Stimulated activated effector memory CD8-positive, alpha-beta T cell treated with anti-CD3 and anti-CD28 coated beads, Interleukin-12 subunit alpha, Interleukin-12 subunit beta, amount 100 ng/mL, for 72 hours (primary cell): ENCODE measurements at regions not wholly inside any gene's neighbourhood (a gene's known extent, or its start where the extent isn't known, plus 50 kb on each side); places are given as distances from the start of the nearest gene placed in this dataset.

Source experiments
- ATAC-seq: fragments of 150-1000 bp; cut with Tn5 transposase; 2 replicates; pipeline ENCODE4 v1.10.0; 2021
- DNase-seq, 2 donors: peaks; one replicate each; pipeline ENCODE4 v3.0.0; 2021 to 2022; ENCODE audit warnings: low spot score in 2 of 2
- H3K27ac Mint-ChIP-seq: one replicate; pipeline ENCODE4 v1.8.0; 2022; ENCODE audit warnings: mild to moderate bottlenecking, mixed read lengths
- H3K36me3 Mint-ChIP-seq: one replicate; pipeline ENCODE4 v1.8.0; 2022; ENCODE audit warnings: mild to moderate bottlenecking, mixed read lengths
- H3K4me1 Mint-ChIP-seq: one replicate; pipeline ENCODE4 v1.8.0; 2022; ENCODE audit warnings: mixed read lengths
- H3K4me3 Mint-ChIP-seq: one replicate; pipeline ENCODE4 v1.8.0; 2022; ENCODE audit warnings: mild to moderate bottlenecking, mixed read lengths
- H3K9me3 Mint-ChIP-seq: one replicate; pipeline ENCODE4 v1.8.0; 2022; ENCODE audit warnings: mixed read lengths

DNA sequence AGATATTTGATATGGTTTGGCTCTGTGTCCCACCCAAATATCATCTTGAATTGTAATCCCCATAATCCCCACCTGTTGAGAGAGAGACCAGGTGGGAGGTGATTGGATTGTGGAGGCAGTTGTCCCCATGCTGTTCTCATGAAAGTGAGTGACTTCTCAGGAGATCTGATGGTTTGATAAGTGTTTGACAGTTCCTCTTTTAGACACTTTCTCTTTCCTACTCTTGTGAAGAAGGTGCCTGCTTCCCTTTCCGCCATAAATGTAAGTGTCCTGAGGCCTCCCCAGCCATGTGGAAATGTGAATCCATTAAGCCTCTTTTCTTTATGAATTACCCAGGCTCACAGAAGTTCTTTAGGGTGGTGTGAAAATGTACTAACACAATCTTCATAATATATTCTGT is 1404.0 kb upstream of the ADGRB3 start:
- Mint-ChIP-seq H3K27ac (no peak overlapping the region), H3K9me3 (peaks cover 9% of the 10 kb centered on the region), H3K4me3 (no peak overlapping the region), H3K36me3 (no peaks in the 10 kb centered on the region), H3K4me1 (no peaks in the 10 kb centered on the region)
- DNase-seq (no peak), ATAC-seq (no peak)

- peaks cover 21% of the 10 kb centered on the region for H3K9me3 Mint-ChIP-seq
- no peak overlapping the region for H3K4me3 Mint-ChIP-seq
- ATAC-seq (no peak), DNase-seq (no peak)
- H3K27ac Mint-ChIP-seq, result no peak overlapping the region
- no peaks in the 10 kb centered on the region for H3K4me1 Mint-ChIP-seq
- H3K36me3 Mint-ChIP-seq, result no peaks in the 10 kb centered on the region
Observed at GRCh38 chr6:67224989-67225388, 1410.1 kb upstream of the ADGRB3 start.

DNA sequence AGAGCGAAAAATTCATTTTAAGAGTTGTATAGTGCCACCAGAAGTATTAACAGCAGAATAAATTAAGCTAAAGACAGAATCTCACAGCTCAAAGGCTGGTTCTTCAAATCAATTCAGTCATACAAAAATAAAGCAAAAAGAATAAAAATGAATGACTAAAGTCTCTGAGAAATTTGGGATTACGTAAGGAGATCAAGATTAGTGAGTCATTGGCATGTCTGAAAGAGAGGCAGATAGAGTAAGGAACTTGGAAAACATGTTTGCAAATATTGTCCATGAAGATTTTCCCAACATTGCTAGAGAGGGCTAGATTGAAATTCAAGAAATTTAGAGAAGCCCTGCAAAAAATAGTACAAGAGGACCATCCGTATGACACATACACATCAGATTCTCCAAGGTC is 1413.9 kb upstream of the ADGRB3 start:
- H3K4me1 Mint-ChIP-seq, result no peaks in the 10 kb centered on the region
- no peak overlapping the region for H3K27ac Mint-ChIP-seq
- DNase-seq (no peak), ATAC-seq (no peak)
- no peaks in the 10 kb centered on the region for H3K36me3 Mint-ChIP-seq
- peaks cover 24% of the 10 kb centered on the region for H3K9me3 Mint-ChIP-seq
- no peak overlapping the region for H3K4me3 Mint-ChIP-seq

DNA sequence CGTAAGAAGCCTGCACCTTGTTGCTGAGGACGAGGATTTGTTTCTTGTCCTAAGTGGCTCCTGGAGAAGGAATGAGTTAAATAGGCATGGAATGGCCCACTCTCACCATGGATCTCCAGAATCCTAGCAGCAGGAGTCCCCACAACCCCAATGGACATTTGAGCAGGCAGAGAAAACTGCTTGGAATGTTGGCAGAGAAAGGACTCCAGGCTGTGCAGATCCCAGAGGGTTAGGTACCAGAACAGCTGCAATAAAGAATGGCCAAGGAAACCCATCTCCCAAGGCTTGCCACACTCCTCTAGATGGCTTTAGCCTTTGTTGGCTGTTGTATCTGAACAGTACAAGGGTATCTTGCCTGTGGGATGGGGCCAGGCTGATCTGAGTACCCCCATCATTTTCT is 1415.7 kb upstream of the ADGRB3 start:
- peaks cover 23% of the 10 kb centered on the region for H3K9me3 Mint-ChIP-seq
- DNase-seq (no peak), ATAC-seq (no peak)
- H3K27ac Mint-ChIP-seq, result no peak overlapping the region
- H3K4me3 Mint-ChIP-seq, result no peak overlapping the region
- no peaks in the 10 kb centered on the region for H3K36me3 Mint-ChIP-seq
- no peaks in the 10 kb centered on the region for H3K4me1 Mint-ChIP-seq

GRCh38 chr6:67212584-67212983 is 1422.5 kb upstream of the ADGRB3 start:
- Mint-ChIP-seq H3K36me3 (no peaks in the 10 kb centered on the region), H3K27ac (no peak overlapping the region), H3K4me1 (no peaks in the 10 kb centered on the region), H3K4me3 (no peak overlapping the region), H3K9me3 (peaks cover 3% of the 10 kb centered on the region)
- ATAC-seq, result no peak
- DNase-seq, result no peak

DNA sequence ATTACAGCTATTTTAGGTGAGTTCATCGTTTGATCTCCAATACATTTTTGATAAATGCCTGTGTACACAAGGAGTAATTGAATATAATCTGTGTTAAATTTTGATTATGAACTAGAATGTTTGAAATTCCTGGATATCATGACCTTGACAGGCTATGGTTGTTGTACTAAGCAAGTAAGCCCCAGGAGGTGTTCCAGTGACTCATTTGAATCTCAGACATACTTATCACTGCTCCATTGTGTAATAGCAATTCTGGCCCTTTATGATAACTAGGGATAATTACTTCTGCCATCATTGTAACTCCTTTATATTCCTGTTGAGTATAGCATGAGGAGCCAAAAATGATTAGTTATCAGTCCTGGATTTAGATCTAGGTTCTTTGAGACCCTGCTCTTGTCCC is 1424.6 kb upstream of the ADGRB3 start:
- DNase-seq, result no peak
- no peak overlapping the region for H3K27ac Mint-ChIP-seq
- H3K36me3 Mint-ChIP-seq, result no peaks in the 10 kb centered on the region
- peaks cover 12% of the 10 kb centered on the region for H3K9me3 Mint-ChIP-seq
- no peak for ATAC-seq
- no peak overlapping the region for H3K4me3 Mint-ChIP-seq
- H3K4me1 Mint-ChIP-seq, result no peaks in the 10 kb centered on the region

DNA sequence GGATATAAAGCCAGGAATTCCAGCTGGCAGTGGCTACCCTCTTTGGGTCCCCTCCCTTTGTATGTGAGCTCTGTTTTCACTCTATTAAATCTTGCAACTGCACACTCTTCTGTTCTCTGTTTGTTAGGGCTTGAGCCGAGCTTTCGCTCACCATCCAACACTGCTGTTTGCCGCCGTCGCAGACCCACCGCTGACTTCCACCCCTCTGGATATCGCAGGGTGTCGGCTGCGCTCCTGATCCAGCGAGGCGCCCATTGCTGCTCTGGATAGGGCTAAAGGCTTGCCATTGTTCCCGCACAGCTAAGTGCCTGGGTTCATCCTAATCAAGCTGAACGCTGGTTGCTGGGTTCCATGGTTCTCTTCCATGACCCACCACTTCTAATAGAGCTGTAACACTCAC is 1433.5 kb upstream of the ADGRB3 start:
- no peaks in the 10 kb centered on the region for H3K36me3 Mint-ChIP-seq
- H3K27ac Mint-ChIP-seq, result no peak overlapping the region
- DNase-seq, result no peak
- peaks cover 17% of the 10 kb centered on the region for H3K9me3 Mint-ChIP-seq
- no peak overlapping the region for H3K4me3 Mint-ChIP-seq
- ATAC-seq, result no peak
- no peaks in the 10 kb centered on the region for H3K4me1 Mint-ChIP-seq

DNA sequence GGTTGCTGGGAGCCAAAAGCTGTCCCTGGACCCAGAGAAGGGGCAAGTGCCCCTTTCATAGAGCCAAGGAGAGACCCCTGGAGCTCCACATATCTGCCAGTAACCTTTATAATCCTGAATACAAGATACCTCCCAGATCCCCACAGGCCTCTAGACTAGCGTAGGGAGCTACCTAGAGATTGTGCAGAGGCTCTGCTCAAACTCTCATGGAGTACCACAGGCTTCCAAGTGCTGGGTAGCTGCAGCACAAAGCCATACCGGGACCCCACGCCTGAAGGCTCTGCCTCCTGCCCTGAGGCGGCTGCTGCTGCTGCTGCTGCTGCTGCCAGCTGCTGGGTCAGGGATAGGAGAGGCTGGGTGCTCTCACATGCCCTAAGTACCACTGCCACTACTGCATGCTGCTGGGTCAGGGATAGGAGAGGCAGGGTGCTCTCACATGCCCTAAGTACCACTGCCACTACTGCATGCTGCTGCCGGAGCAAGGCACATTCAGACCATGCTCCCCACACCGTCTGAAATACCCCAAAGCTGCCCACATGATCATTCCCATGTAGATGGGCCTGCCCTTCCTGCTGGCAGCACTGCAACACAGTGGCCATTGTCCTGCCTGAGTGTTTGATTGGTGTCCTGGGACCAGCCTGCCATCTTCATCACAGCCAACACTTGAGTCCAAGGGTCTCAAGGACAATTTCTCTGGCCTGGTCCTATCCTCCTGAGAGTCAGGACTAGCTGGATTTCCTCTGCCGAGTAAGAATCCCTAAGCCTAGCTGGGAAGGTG is 1434.3 kb upstream of the ADGRB3 start:
- no peak overlapping the region for H3K27ac Mint-ChIP-seq
- no peaks in the 10 kb centered on the region for H3K36me3 Mint-ChIP-seq
- no peak overlapping the region for H3K4me3 Mint-ChIP-seq
- peak; percentile 28 for ATAC-seq
- H3K4me1 Mint-ChIP-seq, result no peaks in the 10 kb centered on the region
- no peak for DNase-seq
- H3K9me3 Mint-ChIP-seq, result peaks cover 11% of the 10 kb centered on the region

- ATAC-seq (no peak), DNase-seq (no peak)
- Mint-ChIP-seq H3K27ac (no peak overlapping the region), H3K4me3 (no peak overlapping the region), H3K36me3 (no peaks in the 10 kb centered on the region), H3K9me3 (peaks cover 8% of the 10 kb centered on the region), H3K4me1 (no peaks in the 10 kb centered on the region)
Observed at GRCh38 chr6:67199425-67199824, 1435.7 kb upstream of the ADGRB3 start.

DNA sequence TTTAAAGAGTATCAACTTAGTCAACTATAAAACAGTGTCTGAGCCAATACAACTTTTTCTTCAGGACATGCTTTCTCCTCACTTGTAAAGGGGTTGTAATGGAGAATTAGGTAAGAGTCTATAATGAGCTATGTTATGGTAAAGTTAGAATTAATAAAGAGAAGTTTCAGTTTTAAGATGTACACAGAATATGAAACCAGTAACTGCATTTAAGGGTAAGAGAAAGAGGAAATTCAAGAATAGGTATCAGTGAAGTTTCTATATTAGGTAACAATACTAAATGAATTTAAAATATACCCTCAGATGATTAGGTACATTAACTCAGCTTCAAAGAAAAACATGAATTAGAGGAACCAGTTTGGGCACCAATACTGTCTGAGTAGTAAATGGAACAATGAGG is 1444.3 kb upstream of the ADGRB3 start:
- H3K9me3 Mint-ChIP-seq, result peaks cover 7% of the 10 kb centered on the region
- no peak for ATAC-seq
- no peak overlapping the region for H3K4me3 Mint-ChIP-seq
- H3K27ac Mint-ChIP-seq, result no peak overlapping the region
- DNase-seq, result no peak
- no peaks in the 10 kb centered on the region for H3K36me3 Mint-ChIP-seq
- no peaks in the 10 kb centered on the region for H3K4me1 Mint-ChIP-seq

DNA sequence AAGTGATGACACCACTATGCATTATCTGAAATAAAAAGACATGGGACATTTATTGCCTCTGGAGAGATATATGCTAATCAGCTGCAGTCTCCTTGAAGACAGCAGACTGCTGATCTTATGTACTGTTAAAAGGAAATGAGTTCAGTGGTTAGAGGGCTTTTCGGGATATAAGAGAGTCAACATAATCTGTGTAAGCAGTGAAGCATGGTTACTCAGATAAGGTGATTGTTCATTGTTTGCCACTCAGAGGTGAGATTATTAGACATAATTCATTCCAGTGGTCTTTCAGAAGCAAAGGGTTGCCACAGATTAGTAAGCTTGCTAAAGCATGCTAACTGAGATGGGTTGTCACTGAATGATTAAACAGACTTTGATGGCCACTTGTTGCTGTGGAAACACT is 1450.7 kb upstream of the ADGRB3 start:
- Mint-ChIP-seq H3K4me1 (no peaks in the 10 kb centered on the region), H3K36me3 (no peaks in the 10 kb centered on the region), H3K27ac (no peak overlapping the region), H3K9me3 (peaks cover 10% of the 10 kb centered on the region), H3K4me3 (no peak overlapping the region)
- ATAC-seq, result no peak
- no peak for DNase-seq

DNA sequence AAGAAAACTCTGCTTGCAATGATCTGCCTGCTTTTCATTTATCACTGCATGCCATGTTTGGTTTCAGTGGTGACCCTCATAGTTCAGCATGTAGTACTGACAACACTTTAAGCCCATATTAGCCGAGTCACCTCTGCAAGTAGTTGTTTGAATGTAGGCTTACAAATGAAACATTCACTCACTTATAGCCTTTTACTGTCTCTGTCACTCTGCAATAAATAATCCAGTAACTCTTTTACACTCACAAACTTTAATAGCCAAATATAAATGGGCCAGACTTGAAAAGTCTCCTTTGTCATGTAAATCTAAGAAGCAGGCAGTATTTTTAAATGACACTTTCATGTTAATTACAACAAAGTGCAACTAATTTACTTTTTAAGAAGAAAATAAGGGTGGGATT is 1460.0 kb upstream of the ADGRB3 start:
- no peaks in the 10 kb centered on the region for H3K36me3 Mint-ChIP-seq
- no peak for DNase-seq
- no peaks in the 10 kb centered on the region for H3K4me1 Mint-ChIP-seq
- H3K27ac Mint-ChIP-seq, result no peak overlapping the region
- peaks cover 8% of the 10 kb centered on the region for H3K9me3 Mint-ChIP-seq
- no peak overlapping the region for H3K4me3 Mint-ChIP-seq
- ATAC-seq, result no peak

- no peak for ATAC-seq
- peaks cover 15% of the 10 kb centered on the region for H3K9me3 Mint-ChIP-seq
Observed at GRCh38 chr6:67165606-67166005, 1458.6 kb upstream of the EYS start.

GRCh38 chr6:67160820-67161219 is 1453.8 kb upstream of the EYS start:
- peaks cover 17% of the 10 kb centered on the region for H3K9me3 Mint-ChIP-seq
- H3K27ac Mint-ChIP-seq, result no peak overlapping the region
- H3K4me1 Mint-ChIP-seq, result no peaks in the 10 kb centered on the region
- ATAC-seq (no peak), DNase-seq (no peak)
- no peaks in the 10 kb centered on the region for H3K36me3 Mint-ChIP-seq
- H3K4me3 Mint-ChIP-seq, result no peak overlapping the region

More at GRCh38 chr6:67165606-67166005, 1458.6 kb upstream of the EYS start:
- no peaks in the 10 kb centered on the region for H3K36me3 Mint-ChIP-seq
- H3K27ac Mint-ChIP-seq, result no peak overlapping the region
- DNase-seq, result no peak
- H3K4me3 Mint-ChIP-seq, result no peak overlapping the region
- H3K4me1 Mint-ChIP-seq, result no peaks in the 10 kb centered on the region

- H3K27ac Mint-ChIP-seq, result no peak overlapping the region
- DNase-seq (no peak), ATAC-seq (no peak)
- no peaks in the 10 kb centered on the region for H3K4me1 Mint-ChIP-seq
- H3K36me3 Mint-ChIP-seq, result no peaks in the 10 kb centered on the region
- H3K4me3 Mint-ChIP-seq, result no peak overlapping the region
- H3K9me3 Mint-ChIP-seq, result peaks cover 5% of the 10 kb centered on the region
Observed at GRCh38 chr6:67141005-67141404, 1434.0 kb upstream of the EYS start.

GRCh38 chr6:67133973-67134372 is 1426.9 kb upstream of the EYS start:
- no peak for DNase-seq
- H3K4me1 Mint-ChIP-seq, result no peaks in the 10 kb centered on the region
- H3K27ac Mint-ChIP-seq, result no peak overlapping the region
- H3K9me3 Mint-ChIP-seq, result peaks cover 9% of the 10 kb centered on the region
- no peak overlapping the region for H3K4me3 Mint-ChIP-seq
- no peak for ATAC-seq
- no peaks in the 10 kb centered on the region for H3K36me3 Mint-ChIP-seq

- ATAC-seq (no peak), DNase-seq (no peak)
- Mint-ChIP-seq H3K27ac (no peak overlapping the region), H3K9me3 (peaks cover 9% of the 10 kb centered on the region), H3K4me1 (no peaks in the 10 kb centered on the region), H3K4me3 (no peak overlapping the region), H3K36me3 (no peaks in the 10 kb centered on the region)
Observed at GRCh38 chr6:67131827-67132226, 1424.8 kb upstream of the EYS start.
